Mesothelial cell of epicardium (in vitro differentiated cells): ENCODE measurements at regions not wholly inside any gene's neighbourhood (a gene's known extent, or its start where the extent isn't known, plus 50 kb on each side); places are given as distances from the start of the nearest gene placed in this dataset.

Source experiments
- DNase-seq, 2 experiments: peaks; one replicate each; pipeline ENCODE4 v3.0.0; 2021; ENCODE audit warnings: low spot score in 2 of 2; ENCODE audit not compliant: unreplicated experiment in 2 of 2
- H3K27ac Mint-ChIP-seq: 2 replicates; pipeline ENCODE4 v1.8.0; 2021; ENCODE audit warnings: mixed read lengths
- H3K27me3 Mint-ChIP-seq: 2 replicates; pipeline ENCODE4 v1.8.0; 2021; ENCODE audit warnings: low read depth, mixed read lengths
- H3K36me3 Mint-ChIP-seq: 2 replicates; pipeline ENCODE4 v1.8.0; 2021; ENCODE audit warnings: mixed read lengths
- H3K4me1 Mint-ChIP-seq: 2 replicates; pipeline ENCODE4 v1.8.0; 2021; ENCODE audit warnings: mixed read lengths
- H3K4me3 Mint-ChIP-seq: 2 replicates; pipeline ENCODE4 v1.8.0; 2021; ENCODE audit warnings: mild to moderate bottlenecking, moderate library complexity, mixed read lengths
- H3K9me3 Mint-ChIP-seq: 2 replicates; pipeline ENCODE4 v1.8.0; 2021; ENCODE audit warnings: mixed read lengths
- TF ChIP-seq, protein P1 (sequence below): fragments of 200-600 bp; sonication (generic); IDR thresholded peaks from one replicate; pipeline ENCODE4 v1.5.0; 2021; ENCODE audit warnings: antibody characterized with exemption; ENCODE audit not compliant: unreplicated experiment

DNA sequence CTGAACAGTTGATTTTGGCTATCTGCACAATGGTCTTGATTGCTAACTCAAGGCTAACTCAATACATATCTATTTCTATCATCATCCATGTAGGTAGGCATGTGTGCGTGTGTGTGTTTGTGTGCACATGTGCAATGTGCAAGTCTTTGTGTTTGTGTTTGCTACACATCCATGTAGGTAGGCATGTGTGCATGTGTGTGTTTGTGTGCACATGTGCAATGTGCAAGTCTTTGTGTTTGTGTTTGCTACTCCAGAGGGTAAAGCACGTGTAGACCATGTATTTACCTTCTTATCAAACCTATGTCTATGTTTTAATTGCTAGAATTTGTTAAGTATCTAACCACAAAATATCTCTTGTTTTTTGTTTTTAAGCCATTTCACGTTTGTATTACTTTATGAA lies 962.6 kb downstream of the LRFN5 start:
- Mint-ChIP-seq H3K36me3 (peaks cover 2% of the 10 kb centered on the region), H3K27me3 (no peaks in the 10 kb centered on the region), H3K4me1 (no peaks in the 10 kb centered on the region), H3K4me3 (no peak overlapping the region), H3K27ac (no peak overlapping the region), H3K9me3 (peaks cover 37% of the 10 kb centered on the region)
- TF ChIP-seq, protein P1, sequence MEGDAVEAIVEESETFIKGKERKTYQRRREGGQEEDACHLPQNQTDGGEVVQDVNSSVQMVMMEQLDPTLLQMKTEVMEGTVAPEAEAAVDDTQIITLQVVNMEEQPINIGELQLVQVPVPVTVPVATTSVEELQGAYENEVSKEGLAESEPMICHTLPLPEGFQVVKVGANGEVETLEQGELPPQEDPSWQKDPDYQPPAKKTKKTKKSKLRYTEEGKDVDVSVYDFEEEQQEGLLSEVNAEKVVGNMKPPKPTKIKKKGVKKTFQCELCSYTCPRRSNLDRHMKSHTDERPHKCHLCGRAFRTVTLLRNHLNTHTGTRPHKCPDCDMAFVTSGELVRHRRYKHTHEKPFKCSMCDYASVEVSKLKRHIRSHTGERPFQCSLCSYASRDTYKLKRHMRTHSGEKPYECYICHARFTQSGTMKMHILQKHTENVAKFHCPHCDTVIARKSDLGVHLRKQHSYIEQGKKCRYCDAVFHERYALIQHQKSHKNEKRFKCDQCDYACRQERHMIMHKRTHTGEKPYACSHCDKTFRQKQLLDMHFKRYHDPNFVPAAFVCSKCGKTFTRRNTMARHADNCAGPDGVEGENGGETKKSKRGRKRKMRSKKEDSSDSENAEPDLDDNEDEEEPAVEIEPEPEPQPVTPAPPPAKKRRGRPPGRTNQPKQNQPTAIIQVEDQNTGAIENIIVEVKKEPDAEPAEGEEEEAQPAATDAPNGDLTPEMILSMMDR: no peak
- DNase-seq: no peak

DNA sequence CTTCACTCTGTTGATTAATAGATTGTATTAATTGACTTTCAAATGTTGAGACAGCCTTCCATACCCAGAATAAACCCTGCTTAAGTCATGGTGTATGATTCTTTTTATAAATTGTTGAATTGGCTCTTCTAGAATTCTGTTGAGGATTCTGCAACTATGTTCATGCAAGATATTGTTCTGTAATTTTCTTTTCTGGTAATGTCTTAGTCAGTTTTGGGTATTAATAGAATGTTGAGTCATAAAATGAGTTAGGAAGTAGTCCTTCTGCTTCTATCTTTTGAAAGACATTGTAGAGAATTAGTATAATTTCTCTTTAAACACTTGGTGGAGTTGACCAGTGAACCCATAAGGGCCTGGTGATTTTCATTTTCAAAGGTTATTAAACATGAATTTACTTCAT lies 958.9 kb downstream of the LRFN5 start:
- no peaks in the 10 kb centered on the region for H3K36me3 Mint-ChIP-seq

DNA sequence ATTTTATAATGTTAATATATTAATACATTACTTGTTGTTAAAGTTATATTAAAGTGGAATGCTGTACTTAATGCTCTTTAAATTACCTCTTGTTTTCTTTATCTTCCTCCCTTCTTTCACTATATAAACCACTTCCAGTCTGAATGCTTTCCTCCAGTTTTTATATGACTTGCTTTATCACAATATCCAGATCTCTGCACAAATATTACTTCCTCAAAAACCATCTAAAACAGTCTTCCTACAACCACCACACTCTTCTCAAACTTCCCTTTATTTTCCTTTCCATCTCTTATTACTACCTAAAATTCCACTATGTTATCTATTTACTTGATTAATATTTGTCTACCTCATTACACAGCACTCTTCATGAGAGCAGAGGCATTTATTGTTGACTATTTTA lies 956.6 kb downstream of the LRFN5 start:
- peaks cover 13% of the 10 kb centered on the region for H3K9me3 Mint-ChIP-seq
- no peaks in the 10 kb centered on the region for H3K36me3 Mint-ChIP-seq
- H3K27ac Mint-ChIP-seq: no peak overlapping the region

More for the DNA sequence above, 958.9 kb downstream of the LRFN5 start:
- H3K27ac Mint-ChIP-seq: no peak overlapping the region
- peaks cover 16% of the 10 kb centered on the region for H3K9me3 Mint-ChIP-seq
- H3K27me3 Mint-ChIP-seq: no peaks in the 10 kb centered on the region
- TF ChIP-seq, protein P1: no peak
- DNase-seq: no peak
- H3K4me1 Mint-ChIP-seq: peaks cover 9% of the 10 kb centered on the region
- H3K4me3 Mint-ChIP-seq: no peak overlapping the region

DNA sequence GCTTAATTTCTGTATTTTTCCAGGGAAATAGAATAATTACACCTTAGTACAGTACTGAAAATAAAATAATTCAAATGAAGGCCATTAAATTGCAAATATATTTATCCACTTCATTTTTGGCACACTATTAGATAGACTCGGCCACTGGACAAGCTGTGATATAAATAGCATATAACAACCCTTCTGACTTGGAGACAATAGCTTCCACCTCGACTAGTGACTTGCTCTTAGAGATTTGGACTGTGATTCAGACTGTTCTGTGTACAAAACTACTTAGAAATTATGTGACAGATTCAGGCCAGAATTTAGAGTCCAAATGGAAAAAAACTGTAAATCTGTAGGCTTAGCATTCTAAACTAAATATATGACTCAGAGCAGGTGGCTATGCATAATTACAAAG lies 949.9 kb downstream of the LRFN5 start:
- peaks cover 1% of the 10 kb centered on the region for H3K4me1 Mint-ChIP-seq
- H3K27me3 Mint-ChIP-seq: no peaks in the 10 kb centered on the region
- no peaks in the 10 kb centered on the region for H3K36me3 Mint-ChIP-seq
- H3K4me3 Mint-ChIP-seq: no peak overlapping the region
- TF ChIP-seq, protein P1: no peak
- no peak overlapping the region for H3K27ac Mint-ChIP-seq
- no peak for DNase-seq
- H3K9me3 Mint-ChIP-seq: peaks cover 11% of the 10 kb centered on the region

More for the DNA sequence above, 956.6 kb downstream of the LRFN5 start:
- H3K4me3 Mint-ChIP-seq: no peak overlapping the region
- TF ChIP-seq, protein P1: no peak
- no peaks in the 10 kb centered on the region for H3K27me3 Mint-ChIP-seq
- peaks cover 9% of the 10 kb centered on the region for H3K4me1 Mint-ChIP-seq
- no peak for DNase-seq

DNA sequence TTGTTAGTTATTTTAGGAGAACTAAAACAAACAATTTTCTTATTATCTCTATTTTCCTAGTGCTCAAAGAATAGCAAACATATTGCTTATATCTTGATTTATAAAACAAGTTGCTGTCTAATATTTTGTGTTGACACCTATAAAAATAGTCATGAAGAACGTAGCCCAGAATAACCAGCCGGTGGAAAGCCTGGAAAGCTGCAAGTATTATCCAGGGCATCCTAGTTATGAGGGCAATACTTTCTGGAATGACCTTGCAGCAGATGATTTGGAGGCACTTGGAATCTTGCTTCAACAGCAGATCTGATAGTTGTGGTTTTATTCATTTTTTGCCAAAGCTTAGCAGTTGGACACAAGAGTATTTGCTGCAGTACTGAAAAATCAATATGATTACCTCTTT lies 948.7 kb downstream of the LRFN5 start:
- TF ChIP-seq, protein P1: no peak
- Mint-ChIP-seq H3K4me1 (no peaks in the 10 kb centered on the region), H3K4me3 (no peak overlapping the region), H3K36me3 (no peaks in the 10 kb centered on the region), H3K27ac (no peak overlapping the region), H3K9me3 (peaks cover 14% of the 10 kb centered on the region), H3K27me3 (no peaks in the 10 kb centered on the region)
- no peak for DNase-seq

DNA sequence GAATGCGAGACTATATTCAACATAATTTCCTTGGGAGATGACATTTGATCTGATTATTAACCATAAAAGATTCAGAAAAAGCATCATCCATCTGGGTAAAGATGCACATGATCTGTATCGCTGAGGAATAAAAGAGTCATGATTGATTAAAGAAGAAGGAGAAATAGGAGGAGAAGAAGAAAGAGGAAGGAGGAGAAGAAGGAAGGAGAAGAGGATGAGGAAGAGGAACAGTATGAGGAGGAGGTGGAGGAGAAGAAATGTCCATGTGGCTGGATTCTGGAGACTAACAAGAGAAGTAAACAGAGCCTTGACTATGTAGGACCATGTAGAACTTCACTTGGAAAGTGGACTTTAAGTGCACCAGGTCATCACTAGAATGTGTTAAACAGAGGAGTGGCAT lies 947.4 kb downstream of the LRFN5 start:
- Mint-ChIP-seq H3K9me3 (peaks cover 12% of the 10 kb centered on the region), H3K4me1 (no peaks in the 10 kb centered on the region), H3K36me3 (no peaks in the 10 kb centered on the region), H3K4me3 (no peak overlapping the region), H3K27me3 (no peaks in the 10 kb centered on the region), H3K27ac (no peak overlapping the region)
- no peak for DNase-seq
- TF ChIP-seq, protein P1: no peak
